ENCODE measurements at regions not wholly inside any gene's neighbourhood (a gene's known extent, or its start where the extent isn't known, plus 50 kb on each side); places are given as distances from the start of the nearest gene placed in this dataset.

- DNase-seq: no peak
Observed at GRCh38 chr6:170483413-170483812, 69.7 kb downstream of the PSMB1 start.

- peak; percentile 72 for DNase-seq
Observed at GRCh38 chr6:170480050-170480692, 72.9 kb downstream of the PSMB1 start.

- DNase-seq: no peak
Observed at GRCh38 chr6:170476360-170476759, 76.7 kb downstream of the PSMB1 start.

GRCh38 chr6:170475118-170475517 is 78.0 kb downstream of the PSMB1 start:
- DNase-seq: no peak

GRCh38 chr6:170473801-170474200 is 79.3 kb downstream of the PSMB1 start:
- no peak for DNase-seq

GRCh38 chr6:170473301-170473717 is 79.8 kb downstream of the PSMB1 start:
- peak; percentile 91 for DNase-seq

GRCh38 chr6:170471491-170471890 is 81.6 kb downstream of the PSMB1 start:
- DNase-seq: peak; percentile 70

- DNase-seq: peak; percentile 70
Observed at GRCh38 chr6:170470734-170471133, 82.4 kb downstream of the PSMB1 start.

- no peak for DNase-seq
Observed at GRCh38 chr6:170464524-170464979, 88.6 kb downstream of the PSMB1 start.

- no peak for DNase-seq
Observed at GRCh38 chr6:170464080-170464479, 89.0 kb downstream of the PSMB1 start.

GRCh38 chr6:170463101-170463721 is 89.9 kb downstream of the PSMB1 start:
- DNase-seq: no peak

GRCh38 chr6:170462366-170463020 is 90.6 kb downstream of the PSMB1 start:
- DNase-seq: no peak

GRCh38 chr6:170461556-170462365 is 91.3 kb downstream of the PSMB1 start:
- DNase-seq: no peak

GRCh38 chr6:170461111-170461510 is 92.0 kb downstream of the PSMB1 start:
- no peak for DNase-seq

GRCh38 chr6:170460641-170461040 is 92.5 kb downstream of the PSMB1 start:
- DNase-seq: no peak

GRCh38 chr6:170459451-170459850 is 93.7 kb downstream of the PSMB1 start:
- no peak for DNase-seq

GRCh38 chr6:170456886-170457698 is 96.0 kb downstream of the PSMB1 start:
- peak; percentile 73 for DNase-seq

Data from tongue (tissue), 1 donor.